ENCODE measurements at regions not wholly inside any gene's neighbourhood (a gene's known extent, or its start where the extent isn't known, plus 50 kb on each side); places are given as distances from the start of the nearest gene placed in this dataset.

GRCh38 chr1:79373481-79374125, 367.1 kb upstream of the ADGRL4 start:
- TF ChIP-seq CTCF (IDR thresholded peaks at IDR 0.05; ENCODE audit: insufficient read depth, low read length) (no peak), POLR2AphosphoS5 (IDR thresholded peaks at IDR 0.05; ENCODE audit: low read depth) (no peak), REST (IDR thresholded peaks at IDR 0.05; ENCODE audit: insufficient replicate concordance, low read depth) (no peak), GABPA (IDR thresholded peaks at IDR 0.05; ENCODE audit: low read depth) (no peak), SPI1 (IDR thresholded peaks at IDR 0.05; ENCODE audit: borderline replicate concordance, low read depth) (no peak)
